WTC11 (cell line): ENCODE measurements at regions not wholly inside any gene's neighbourhood (a gene's known extent, or its start where the extent isn't known, plus 50 kb on each side); places are given as distances from the start of the nearest gene placed in this dataset.

Experiments used
- CREB1 ChIP-seq: sonication (generic); formaldehyde crosslinking; IDR thresholded peaks from 2 replicates; pipeline ENCODE4 v1.8.0; 2023; ENCODE audit warnings: mild to moderate bottlenecking, missing genetic modification reagents
- CTCF ChIP-seq: fragments of 200-600 bp; IDR thresholded peaks from 2 replicates; pipeline ENCODE4 v1.8.0; 2022; ENCODE audit warnings: antibody characterized with exemption
- GRHL2 ChIP-seq: fragments of 250-450 bp; sonication (Bioruptor Pico); IDR thresholded peaks from 2 replicates; pipeline ENCODE4 v1.8.0; 2022; ENCODE audit warnings: mild to moderate bottlenecking, moderate library complexity; ENCODE audit not compliant: insufficient replicate concordance, severe bottlenecking
- MAX ChIP-seq: sonication (generic); formaldehyde crosslinking; IDR thresholded peaks from 2 replicates; pipeline ENCODE4 v1.8.0; 2022; ENCODE audit warnings: mild to moderate bottlenecking, missing genetic modification reagents
- NFYB ChIP-seq: sonication (generic); formaldehyde crosslinking; conservative IDR thresholded peaks from 2 replicates; pipeline ENCODE4 v1.8.0; 2022; ENCODE audit warnings: low read depth, missing genetic modification reagents
- NR1H2 ChIP-seq: sonication (generic); formaldehyde crosslinking; IDR thresholded peaks from 2 replicates; pipeline ENCODE4 v1.9.0; 2021; ENCODE audit warnings: mild to moderate bottlenecking, moderate library complexity, missing genetic modification reagents
- NR2C2 ChIP-seq: sonication (generic); formaldehyde crosslinking; IDR thresholded peaks from 2 replicates; pipeline ENCODE4 v1.8.0; 2022; ENCODE audit warnings: mild to moderate bottlenecking, missing genetic modification reagents
- TCF7 ChIP-seq: sonication (generic); formaldehyde crosslinking; IDR thresholded peaks from 2 replicates; pipeline ENCODE4 v1.8.0; 2022; ENCODE audit warnings: mild to moderate bottlenecking, low read depth, missing genetic modification reagents, moderate library complexity
- USF2 ChIP-seq: sonication (generic); formaldehyde crosslinking; IDR thresholded peaks from 2 replicates; pipeline ENCODE4 v1.8.1; 2023; ENCODE audit warnings: mild to moderate bottlenecking, missing genetic modification reagents, moderate library complexity
- ZNF219 ChIP-seq: sonication (generic); formaldehyde crosslinking; IDR thresholded peaks from 2 replicates; pipeline ENCODE4 v1.8.0; 2023; ENCODE audit warnings: missing genetic modification reagents, mild to moderate bottlenecking, borderline replicate concordance
- ZNF423 ChIP-seq: fragments of 250-450 bp; sonication (Bioruptor Pico); IDR thresholded peaks from 2 replicates; pipeline ENCODE4 v2.1.2; 2022; ENCODE audit warnings: mild to moderate bottlenecking, moderate library complexity
- TF ChIP-seq, protein P1 (sequence below): sonication (generic); formaldehyde crosslinking; IDR thresholded peaks from 2 replicates; pipeline ENCODE4 v1.8.1; 2023; ENCODE audit warnings: mild to moderate bottlenecking, missing genetic modification reagents
- TF ChIP-seq, protein P2 (sequence below): sonication (generic); formaldehyde crosslinking; IDR thresholded peaks from 2 replicates; pipeline ENCODE4 v1.8.1; 2022; ENCODE audit warnings: low read depth, missing genetic modification reagents, borderline replicate concordance

DNA sequence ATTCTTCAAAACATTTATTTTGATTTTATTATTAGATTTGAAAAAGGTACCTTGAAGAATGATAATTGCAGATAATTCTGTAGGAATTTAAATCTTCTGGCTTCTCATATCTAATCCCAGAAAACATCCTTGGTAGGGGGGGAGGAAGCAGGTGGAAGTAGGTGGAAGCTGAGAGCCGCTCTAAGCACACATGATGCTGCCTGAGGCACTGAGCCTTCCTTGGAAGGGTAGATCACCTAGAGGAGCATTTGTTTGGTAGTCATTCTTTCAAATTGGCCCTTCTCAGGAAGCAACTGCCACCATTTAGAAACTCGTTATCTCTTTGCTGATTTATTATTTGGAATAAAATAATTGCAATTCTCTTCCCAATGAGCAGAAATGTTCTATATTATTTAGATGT is 623.3 kb downstream of the CD109 start:
- TF ChIP-seq, protein P1, sequence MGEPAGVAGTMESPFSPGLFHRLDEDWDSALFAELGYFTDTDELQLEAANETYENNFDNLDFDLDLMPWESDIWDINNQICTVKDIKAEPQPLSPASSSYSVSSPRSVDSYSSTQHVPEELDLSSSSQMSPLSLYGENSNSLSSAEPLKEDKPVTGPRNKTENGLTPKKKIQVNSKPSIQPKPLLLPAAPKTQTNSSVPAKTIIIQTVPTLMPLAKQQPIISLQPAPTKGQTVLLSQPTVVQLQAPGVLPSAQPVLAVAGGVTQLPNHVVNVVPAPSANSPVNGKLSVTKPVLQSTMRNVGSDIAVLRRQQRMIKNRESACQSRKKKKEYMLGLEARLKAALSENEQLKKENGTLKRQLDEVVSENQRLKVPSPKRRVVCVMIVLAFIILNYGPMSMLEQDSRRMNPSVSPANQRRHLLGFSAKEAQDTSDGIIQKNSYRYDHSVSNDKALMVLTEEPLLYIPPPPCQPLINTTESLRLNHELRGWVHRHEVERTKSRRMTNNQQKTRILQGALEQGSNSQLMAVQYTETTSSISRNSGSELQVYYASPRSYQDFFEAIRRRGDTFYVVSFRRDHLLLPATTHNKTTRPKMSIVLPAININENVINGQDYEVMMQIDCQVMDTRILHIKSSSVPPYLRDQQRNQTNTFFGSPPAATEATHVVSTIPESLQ, result no peak
- TF ChIP-seq CTCF (no peak), ZNF423 (CRISPR knock-in tag) (no peak), ZNF219 (CRISPR knock-in tag) (no peak), TCF7 (CRISPR knock-in tag) (no peak), NR1H2 (no peak), CREB1 (CRISPR knock-in tag) (no peak), NR2C2 (CRISPR knock-in tag) (no peak), USF2 (CRISPR knock-in tag) (no peak), NFYB (CRISPR knock-in tag) (no peak), GRHL2 (CRISPR knock-in tag) (no peak), MAX (CRISPR knock-in tag) (no peak)
- TF ChIP-seq, protein P2, sequence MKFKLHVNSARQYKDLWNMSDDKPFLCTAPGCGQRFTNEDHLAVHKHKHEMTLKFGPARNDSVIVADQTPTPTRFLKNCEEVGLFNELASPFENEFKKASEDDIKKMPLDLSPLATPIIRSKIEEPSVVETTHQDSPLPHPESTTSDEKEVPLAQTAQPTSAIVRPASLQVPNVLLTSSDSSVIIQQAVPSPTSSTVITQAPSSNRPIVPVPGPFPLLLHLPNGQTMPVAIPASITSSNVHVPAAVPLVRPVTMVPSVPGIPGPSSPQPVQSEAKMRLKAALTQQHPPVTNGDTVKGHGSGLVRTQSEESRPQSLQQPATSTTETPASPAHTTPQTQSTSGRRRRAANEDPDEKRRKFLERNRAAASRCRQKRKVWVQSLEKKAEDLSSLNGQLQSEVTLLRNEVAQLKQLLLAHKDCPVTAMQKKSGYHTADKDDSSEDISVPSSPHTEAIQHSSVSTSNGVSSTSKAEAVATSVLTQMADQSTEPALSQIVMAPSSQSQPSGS (CRISPR knock-in tag), result no peak
